ENCODE measurements at regions not wholly inside any gene's neighbourhood (a gene's known extent, or its start where the extent isn't known, plus 50 kb on each side); places are given as distances from the start of the nearest gene placed in this dataset.

DNA sequence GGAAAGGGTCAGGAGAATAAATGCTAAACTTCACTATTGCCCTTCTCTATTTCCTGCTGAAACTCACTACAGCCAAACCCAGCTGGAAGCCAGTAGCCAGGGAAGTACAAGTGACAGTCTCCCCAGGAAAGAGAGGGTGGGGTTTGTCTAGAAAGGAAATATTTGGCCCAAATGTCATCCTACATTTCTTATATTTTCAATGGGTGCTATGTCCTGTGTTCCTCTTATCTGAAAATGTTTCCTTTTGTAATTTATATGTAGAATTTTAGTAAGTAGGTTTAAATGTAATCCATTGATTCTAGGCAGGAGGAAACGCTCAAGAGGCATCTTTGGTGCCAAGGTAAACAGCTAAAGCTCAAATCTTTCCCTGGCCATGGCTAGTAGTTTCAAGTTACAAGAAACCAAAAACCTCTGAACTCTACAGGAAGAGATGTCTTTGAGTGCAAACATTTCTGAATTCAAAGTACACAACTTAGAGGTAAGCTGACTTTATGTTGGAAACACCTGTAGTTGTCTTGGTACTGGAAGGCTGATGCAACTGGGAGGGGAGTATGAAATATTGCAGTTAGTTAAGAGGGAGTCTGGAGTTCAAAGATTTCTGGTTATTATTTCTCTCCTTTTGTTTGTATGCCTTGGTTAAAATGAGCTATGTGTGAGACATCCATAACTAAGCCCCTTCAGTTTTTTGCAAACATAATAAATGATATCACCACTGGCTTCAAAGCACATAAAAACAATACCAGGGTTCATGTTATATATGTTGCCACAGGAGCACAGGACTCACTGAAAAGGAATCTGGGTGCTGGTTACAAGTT is 356.1 kb upstream of the ZC3H15 start:
- Histone ChIP-seq H3K4me2 (ENCODE audit: insufficient read depth, low read length) (no peak overlapping the region), H3K27me3 (ENCODE audit: insufficient read depth, low read length, poor library complexity) (no peaks in the 10 kb centered on the region), H3K79me2 (ENCODE audit: insufficient read depth, low read length) (no peaks in the 10 kb centered on the region), H2AFZ (ENCODE audit: low read depth, low read length) (no peak overlapping the region), H3K4me1 (ENCODE audit: insufficient read depth, low read length) (no peaks in the 10 kb centered on the region), H3K27ac (ENCODE audit: low read length) (no peak overlapping the region), H3K9ac (ENCODE audit: low read depth, low read length) (no peak overlapping the region), H3K36me3 (ENCODE audit: insufficient read depth, low read length) (no peaks in the 10 kb centered on the region), H3K4me3 (ENCODE audit: low read depth in 1 of 2, low read length in 2 of 2) (no peak overlapping the region), H4K20me1 (ENCODE audit: insufficient read depth, low read length) (no peaks in the 10 kb centered on the region), H3K9me3 (ENCODE audit: insufficient read depth, low read length, severe bottlenecking) (no peaks in the 10 kb centered on the region)
- no peak for TF ChIP-seq EZH2 (IDR thresholded peaks at IDR 0.05; ENCODE audit: borderline replicate concordance, low read depth, low read length, severe bottlenecking)
- TF ChIP-seq, protein P1, sequence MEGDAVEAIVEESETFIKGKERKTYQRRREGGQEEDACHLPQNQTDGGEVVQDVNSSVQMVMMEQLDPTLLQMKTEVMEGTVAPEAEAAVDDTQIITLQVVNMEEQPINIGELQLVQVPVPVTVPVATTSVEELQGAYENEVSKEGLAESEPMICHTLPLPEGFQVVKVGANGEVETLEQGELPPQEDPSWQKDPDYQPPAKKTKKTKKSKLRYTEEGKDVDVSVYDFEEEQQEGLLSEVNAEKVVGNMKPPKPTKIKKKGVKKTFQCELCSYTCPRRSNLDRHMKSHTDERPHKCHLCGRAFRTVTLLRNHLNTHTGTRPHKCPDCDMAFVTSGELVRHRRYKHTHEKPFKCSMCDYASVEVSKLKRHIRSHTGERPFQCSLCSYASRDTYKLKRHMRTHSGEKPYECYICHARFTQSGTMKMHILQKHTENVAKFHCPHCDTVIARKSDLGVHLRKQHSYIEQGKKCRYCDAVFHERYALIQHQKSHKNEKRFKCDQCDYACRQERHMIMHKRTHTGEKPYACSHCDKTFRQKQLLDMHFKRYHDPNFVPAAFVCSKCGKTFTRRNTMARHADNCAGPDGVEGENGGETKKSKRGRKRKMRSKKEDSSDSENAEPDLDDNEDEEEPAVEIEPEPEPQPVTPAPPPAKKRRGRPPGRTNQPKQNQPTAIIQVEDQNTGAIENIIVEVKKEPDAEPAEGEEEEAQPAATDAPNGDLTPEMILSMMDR (IDR thresholded peaks at IDR 0.05; ENCODE audit: borderline replicate concordance, extremely low read depth, low read length, poor library complexity, severe bottlenecking): no peak
- DNase-seq (no peak), ATAC-seq (ENCODE audit: insufficient read depth, low read depth) (no peak)

DNA sequence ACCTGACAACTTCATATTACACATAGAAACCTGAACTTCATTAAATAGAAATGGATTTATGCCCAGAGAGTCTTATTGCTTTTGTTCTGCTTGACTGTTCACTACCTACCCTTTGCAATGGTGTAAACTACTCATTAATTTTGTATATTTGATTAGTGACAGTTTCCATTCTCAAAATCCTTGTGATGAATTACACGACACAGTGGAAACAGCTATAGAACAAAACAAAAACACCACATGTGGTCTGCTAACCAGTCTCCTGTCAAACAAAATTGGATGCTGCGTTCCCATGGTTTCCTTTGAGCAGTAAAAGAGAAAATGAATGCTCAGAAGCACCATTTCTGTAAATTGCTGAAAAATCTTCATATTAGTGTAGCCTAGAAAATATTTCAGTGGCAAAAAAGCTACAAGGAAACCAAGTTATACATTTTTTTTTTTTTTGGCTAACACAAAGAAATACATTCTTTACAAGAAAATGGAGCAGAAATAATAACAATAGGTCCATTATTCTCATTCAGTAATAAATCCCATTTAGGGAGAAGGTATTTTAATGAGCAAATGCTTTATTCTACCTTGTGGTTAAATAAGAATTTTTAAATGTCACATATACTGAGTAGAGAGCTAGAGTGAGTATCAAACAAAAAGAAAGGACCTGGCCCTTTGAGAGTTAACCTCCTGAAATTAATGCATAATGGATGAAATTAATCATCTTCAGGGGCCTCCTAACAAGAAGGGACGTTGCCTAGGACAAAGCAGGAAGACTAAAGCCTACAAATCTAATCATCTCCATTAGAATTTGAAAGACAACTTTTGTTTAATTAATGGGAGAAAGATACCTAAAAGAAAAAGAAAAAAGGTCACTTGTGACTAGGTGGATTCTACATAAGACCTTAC is 355.1 kb upstream of the ZC3H15 start:
- DNase-seq (no peak), ATAC-seq (ENCODE audit: insufficient read depth, low read depth) (no peak)
- no peak overlapping the region for H3K4me3 ChIP-seq (ENCODE audit: low read depth in 1 of 2, low read length in 2 of 2)
- H3K4me1 ChIP-seq (ENCODE audit: insufficient read depth, low read length): no peaks in the 10 kb centered on the region
- no peak overlapping the region for H3K9ac ChIP-seq (ENCODE audit: low read depth, low read length)
- no peaks in the 10 kb centered on the region for H3K9me3 ChIP-seq (ENCODE audit: insufficient read depth, low read length, severe bottlenecking)
- TF ChIP-seq EZH2 (IDR thresholded peaks at IDR 0.05; ENCODE audit: borderline replicate concordance, low read depth, low read length, severe bottlenecking): no peak
- TF ChIP-seq, protein P1 (IDR thresholded peaks at IDR 0.05; ENCODE audit: borderline replicate concordance, extremely low read depth, low read length, poor library complexity, severe bottlenecking): no peak
- no peak overlapping the region for H2AFZ ChIP-seq (ENCODE audit: low read depth, low read length)
- no peak overlapping the region for H3K27ac ChIP-seq (ENCODE audit: low read length)
- no peaks in the 10 kb centered on the region for H3K36me3 ChIP-seq (ENCODE audit: insufficient read depth, low read length)
- H3K79me2 ChIP-seq (ENCODE audit: insufficient read depth, low read length): no peaks in the 10 kb centered on the region
- no peaks in the 10 kb centered on the region for H4K20me1 ChIP-seq (ENCODE audit: insufficient read depth, low read length)
- H3K27me3 ChIP-seq (ENCODE audit: insufficient read depth, low read length, poor library complexity): no peaks in the 10 kb centered on the region
- H3K4me2 ChIP-seq (ENCODE audit: insufficient read depth, low read length): no peak overlapping the region

DNA sequence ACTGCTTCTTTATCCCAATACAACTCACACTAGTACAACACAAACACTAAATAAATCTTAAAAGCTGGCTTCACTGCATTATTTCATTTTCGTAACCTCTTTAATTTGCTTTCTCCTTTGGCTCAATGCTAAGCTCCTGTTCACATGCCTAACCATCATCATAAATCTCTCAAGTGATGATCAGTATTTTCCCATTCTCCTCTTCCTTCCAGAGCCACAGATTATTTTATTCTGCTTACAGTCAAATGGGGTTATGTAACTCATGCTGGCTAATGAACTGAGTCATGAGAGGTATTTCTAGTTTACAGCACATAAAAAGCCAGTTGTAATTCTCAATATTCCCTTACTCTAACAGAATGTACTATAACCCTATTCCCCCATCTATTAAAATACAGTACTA is 350.4 kb upstream of the ZC3H15 start:
- TF ChIP-seq EZH2 (IDR thresholded peaks at IDR 0.05; ENCODE audit: borderline replicate concordance, low read depth, low read length, severe bottlenecking): no peak
- TF ChIP-seq, protein P1 (IDR thresholded peaks at IDR 0.05; ENCODE audit: borderline replicate concordance, extremely low read depth, low read length, poor library complexity, severe bottlenecking): no peak
- Histone ChIP-seq H3K4me3 (ENCODE audit: low read depth in 1 of 2, low read length in 2 of 2) (no peak overlapping the region), H3K9me3 (ENCODE audit: insufficient read depth, low read length, severe bottlenecking) (no peaks in the 10 kb centered on the region), H3K79me2 (ENCODE audit: insufficient read depth, low read length) (no peaks in the 10 kb centered on the region), H3K36me3 (ENCODE audit: insufficient read depth, low read length) (no peaks in the 10 kb centered on the region), H3K27ac (ENCODE audit: low read length) (no peak overlapping the region), H3K9ac (ENCODE audit: low read depth, low read length) (no peak overlapping the region), H3K4me2 (ENCODE audit: insufficient read depth, low read length) (no peak overlapping the region), H4K20me1 (ENCODE audit: insufficient read depth, low read length) (no peaks in the 10 kb centered on the region), H3K4me1 (ENCODE audit: insufficient read depth, low read length) (no peaks in the 10 kb centered on the region), H3K27me3 (ENCODE audit: insufficient read depth, low read length, poor library complexity) (no peaks in the 10 kb centered on the region), H2AFZ (ENCODE audit: low read depth, low read length) (no peak overlapping the region)
- no peak for DNase-seq
- no peak for ATAC-seq (ENCODE audit: insufficient read depth, low read depth)

All from DND-41 (cell line).